ENCODE measurements at regions not wholly inside any gene's neighbourhood (a gene's known extent, or its start where the extent isn't known, plus 50 kb on each side); places are given as distances from the start of the nearest gene placed in this dataset.

DNA sequence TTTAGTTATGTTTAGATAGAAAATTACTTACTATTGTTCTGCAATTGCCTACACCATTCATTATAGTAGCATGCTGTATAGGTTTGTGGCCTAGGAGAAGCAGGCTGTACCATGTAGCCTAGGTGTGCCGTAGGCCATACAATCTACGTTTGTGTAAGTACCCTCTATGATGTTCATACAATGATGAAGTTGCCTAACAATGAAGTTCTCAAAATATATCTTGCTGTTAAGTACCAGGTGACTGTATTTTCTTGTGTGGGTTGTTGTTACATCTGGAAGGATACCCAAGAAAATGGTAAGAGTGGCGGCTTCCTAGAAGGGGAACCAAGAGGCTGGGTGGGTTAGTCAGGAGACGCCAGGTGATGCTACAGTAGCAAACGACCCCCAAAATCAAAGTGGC lies 88.3 kb upstream of the FOXF1 start:
- TF ChIP-seq CTCF (conservative IDR thresholded peaks at IDR 0.05 in 1 of 2, IDR thresholded peaks at IDR 0.05 in 1 of 2; ENCODE audit: extremely low read depth in 1 of 2, insufficient read depth in 1 of 2, low read depth in 1 of 2, low read length in 2 of 2) (no peak), EZH2 (IDR thresholded peaks at IDR 0.05; ENCODE audit: borderline replicate concordance, low read length) (no peak)
